AG04450 (cell line): ENCODE measurements at regions not wholly inside any gene's neighbourhood (a gene's known extent, or its start where the extent isn't known, plus 50 kb on each side); places are given as distances from the start of the nearest gene placed in this dataset.
"Not testable (repeated sequence)": the region's sequence is repeated elsewhere in the genome, so short reads cannot be mapped to it uniquely, and the experiment has no call there.

Experiments
- CTCF ChIA-PET: fragments of 300-600, 350-600 bp; formaldehyde crosslinking; extraction: SDS; loops from one replicate; lab custom pipeline; 2022; ENCODE audit warnings: antibody characterized with exemption, inconsistent platforms; lab: Charles Lee
- POLR2A ChIA-PET: fragments of 350-600 bp; formaldehyde crosslinking; extraction: SDS; loops from one replicate; lab custom pipeline; 2021; ENCODE audit warnings: antibody characterized with exemption, inconsistent platforms; lab: Yijun Ruan, JAX
- DNase-seq: peaks from one replicate; pipeline ENCODE4 v3.0.0-alpha.2; 2011; ENCODE audit warnings: low read depth, low spot score
- H3K27ac ChIP-seq: one replicate; pipeline ENCODE4 v1.5.1; 2012; ENCODE audit warnings: low read depth, low read length, control low read depth
- H3K27me3 ChIP-seq: one replicate; pipeline ENCODE4 v1.6.0; 2012; ENCODE audit warnings: low read length; ENCODE audit not compliant: control insufficient read depth, insufficient read depth
- H3K4me3 ChIP-seq: 2 replicates; pipeline ENCODE4 v1.5.1; 2011; ENCODE audit warnings: mild to moderate bottlenecking, low read depth, low read length, control low read depth
- H3K9me3 ChIP-seq: 2 replicates; pipeline ENCODE4 v1.5.1; 2012; ENCODE audit warnings: low read length; ENCODE audit not compliant: control insufficient read depth, insufficient read depth
- CTCF ChIP-seq: IDR thresholded peaks from 2 replicates; pipeline ENCODE4 v1.5.1; 2011; ENCODE audit warnings: low read depth, low read length, control low read depth, inconsistent platforms

DNA sequence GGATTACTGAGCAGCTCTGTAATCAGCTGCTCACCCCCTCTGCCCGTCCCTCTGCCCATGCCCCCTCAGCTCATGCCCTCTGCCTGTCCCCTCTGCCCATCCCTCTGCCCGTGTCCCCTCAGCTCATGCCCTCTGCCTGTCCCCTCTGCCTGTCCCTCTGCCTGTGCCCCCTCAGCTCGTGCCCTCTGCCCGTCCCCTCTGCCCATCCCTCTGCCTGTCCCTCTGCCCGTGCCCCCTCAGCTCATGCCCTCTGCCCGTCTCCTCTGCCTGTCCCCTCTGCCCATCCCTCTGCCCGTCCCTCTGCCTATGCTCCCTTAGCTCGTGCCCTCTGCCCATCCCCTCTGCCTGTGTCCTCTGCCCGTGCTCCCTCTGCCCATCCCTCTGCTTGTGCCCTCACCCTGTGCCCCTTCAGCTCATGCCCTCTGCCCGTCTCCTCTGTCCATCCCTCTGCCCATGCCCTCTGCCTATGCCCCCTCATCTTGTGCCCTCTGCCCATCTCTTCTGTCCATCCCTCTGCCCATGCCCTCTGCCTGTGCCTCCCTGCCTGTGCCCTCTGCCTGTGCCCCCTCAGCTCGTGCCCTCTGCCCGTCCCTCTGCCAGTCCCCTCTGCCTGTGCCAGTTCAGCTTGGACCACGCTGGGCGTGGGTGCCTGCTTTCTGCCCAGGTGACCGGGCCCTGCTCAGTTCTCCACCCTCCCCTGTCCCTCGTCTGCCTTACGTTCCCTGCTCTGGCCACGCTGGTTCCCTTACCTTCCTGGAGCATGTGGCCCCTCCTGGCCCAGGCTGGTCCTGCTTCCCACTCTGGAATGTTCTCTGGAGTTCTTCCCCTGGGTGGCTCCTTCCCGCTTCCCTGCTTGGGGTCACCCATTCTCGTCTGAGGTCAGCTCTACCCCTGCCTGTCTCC lies 97.6 kb downstream of the NPIPB11 start:
- Histone ChIP-seq H3K27ac (no peak overlapping the region), H3K4me3 (no peak overlapping the region), H3K9me3 (no peaks in the 10 kb centered on the region), H3K27me3 (no peaks in the 10 kb centered on the region)
- DNase-seq, result no peak
- no peak for TF ChIP-seq CTCF
- CTCF ChIA-PET, result no interaction called here
- POLR2A ChIA-PET, result interaction anchor here (0.6 to 1.3 kb wide), 5 partner anchors 10 to 214 kb away, joined by 3 to 5 read pairs (median 4); no protein-coding TSS in a partner anchor

DNA sequence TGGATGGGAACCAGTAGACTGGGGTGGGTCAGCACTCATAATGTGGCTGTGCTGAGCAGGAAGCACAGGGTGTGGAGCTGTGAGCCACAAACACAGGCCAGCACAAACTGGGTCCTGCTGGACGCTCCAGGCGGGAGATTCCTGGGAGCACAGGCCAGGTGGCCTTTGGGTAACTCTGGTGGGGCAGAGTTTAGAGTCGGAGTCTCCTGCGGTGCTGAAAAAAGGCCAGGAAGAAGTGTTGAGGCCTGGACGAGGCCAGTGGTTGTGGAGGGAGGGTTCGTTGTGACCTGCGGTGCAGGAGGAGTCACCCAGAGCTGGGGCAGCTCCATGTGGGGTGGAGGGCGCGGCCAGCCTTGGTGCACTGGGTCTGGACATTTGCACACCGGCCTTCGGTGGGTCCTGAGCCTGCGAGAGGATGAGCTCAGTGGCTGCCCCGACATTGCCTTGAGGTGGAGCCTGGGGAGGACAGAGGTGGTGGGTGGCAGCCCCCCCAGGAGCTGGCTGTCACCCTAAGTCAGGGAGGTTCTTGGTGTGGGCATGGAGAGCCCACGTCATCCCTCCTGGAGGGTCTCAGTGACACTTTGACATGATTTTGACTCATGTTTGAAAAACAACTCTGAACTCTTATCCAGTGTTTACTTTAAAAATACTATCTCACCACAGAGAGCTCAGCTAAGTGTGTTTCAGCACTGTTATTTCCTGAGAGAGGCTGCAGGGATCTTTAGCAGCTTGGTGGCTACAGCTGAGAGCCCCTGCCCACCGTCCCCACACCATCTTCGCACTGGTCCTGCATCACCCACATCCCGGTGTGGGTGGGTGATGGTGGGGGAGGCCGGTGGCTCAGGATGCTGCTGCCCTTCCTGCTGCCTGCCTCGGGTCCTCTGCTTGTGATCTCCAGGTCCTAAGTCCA lies 98.7 kb downstream of the NPIPB11 start:
- H3K4me3 ChIP-seq, result no peak overlapping the region
- H3K9me3 ChIP-seq, result no peaks in the 10 kb centered on the region
- no peaks in the 10 kb centered on the region for H3K27me3 ChIP-seq
- ChIA-PET CTCF (no interaction called here), POLR2A (interaction anchor here (1.1 to 1.3 kb wide), 4 partner anchors 11 to 87 kb away, joined by 4 to 5 read pairs (median 4); no protein-coding TSS in a partner anchor)
- DNase-seq, result no peak
- H3K27ac ChIP-seq, result peak overlapping the region; percentile 68
- no peak for TF ChIP-seq CTCF

DNA sequence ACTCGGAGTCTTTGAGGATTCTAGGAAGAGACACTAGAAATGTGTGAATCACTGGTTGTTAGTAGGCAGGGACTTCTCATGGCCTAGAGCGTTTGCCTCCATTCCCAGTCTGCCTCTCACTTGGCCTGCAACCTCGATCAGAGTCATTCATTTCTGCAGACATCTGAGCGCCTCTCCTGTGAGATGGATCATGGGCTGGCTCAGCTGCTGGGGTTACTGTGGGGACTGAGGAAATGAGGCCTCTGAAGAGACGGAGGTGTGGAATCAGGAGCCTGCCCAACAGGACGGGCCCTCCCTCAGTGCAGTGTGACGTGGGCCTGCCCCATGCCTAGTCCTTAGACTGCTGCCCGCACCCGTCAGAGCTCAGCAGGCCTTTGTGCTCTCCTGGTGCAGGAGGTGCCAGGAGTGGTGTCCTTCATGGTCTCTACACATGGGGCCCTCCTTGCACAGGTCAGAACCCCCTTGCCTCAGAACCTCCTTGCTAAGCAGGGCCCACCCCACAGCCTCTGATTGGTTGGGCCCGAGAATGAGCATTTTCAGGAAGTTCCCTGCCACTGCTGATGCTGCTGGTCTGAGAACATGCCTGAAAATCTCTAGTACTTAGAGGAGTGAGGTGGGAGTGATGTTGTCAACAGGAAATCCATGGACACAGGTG lies 99.4 kb downstream of the NPIPB11 start:
- H3K27ac ChIP-seq, result no peak overlapping the region
- CTCF ChIA-PET, result no interaction called here
- no peak for TF ChIP-seq CTCF
- DNase-seq, result no peak
- POLR2A ChIA-PET, result interaction anchor here (1.3 kb wide), 2 partner anchors 12 to 86 kb away, joined by 4 to 5 read pairs; no protein-coding TSS in a partner anchor
- H3K27me3 ChIP-seq, result no peaks in the 10 kb centered on the region
- H3K9me3 ChIP-seq, result no peaks in the 10 kb centered on the region; the same call in 1 of the 2 replicates
- no peak overlapping the region for H3K4me3 ChIP-seq

- ChIA-PET POLR2A (no interaction called here), CTCF (no interaction called here)
- no peak for DNase-seq
- Histone ChIP-seq H3K27ac (no peak overlapping the region), H3K4me3 (no peak overlapping the region), H3K27me3 (no peaks in the 10 kb centered on the region), H3K9me3 (no peaks in the 10 kb centered on the region; the same call in 1 of the 2 replicates)
- TF ChIP-seq CTCF, result no peak
Observed at GRCh38 chr16:29306201-29306600, 100.3 kb downstream of the NPIPB11 start.

GRCh38 chr16:29305018-29305417 lies 101.5 kb downstream of the NPIPB11 start:
- H3K9me3 ChIP-seq, H3K27me3 ChIP-seq, POLR2A ChIA-PET, CTCF ChIA-PET, H3K27ac ChIP-seq, H3K4me3 ChIP-seq, DNase-seq: not testable (repeated sequence)
